Endometrial microvascular endothelial cells (primary cell): ENCODE measurements at regions not wholly inside any gene's neighbourhood (a gene's known extent, or its start where the extent isn't known, plus 50 kb on each side); places are given as distances from the start of the nearest gene placed in this dataset.

Experiments
- in situ Hi-C: cut with HindIII; loops from 2 replicates; pipeline ENCODE4 v1.10.0; 2017; ENCODE audit warnings: low sequenced_read_pairs, low pct_unique_long_range_greater_than_20kb; ENCODE audit errors: inconsistent ontology term

- in situ Hi-C loops: loop anchor here (10.0 kb wide), 1 partner anchor 215 kb away; no protein-coding TSS in a partner anchor
Observed at GRCh38 chr3:40989141-40990061, 209.9 kb upstream of the CTNNB1 start.

GRCh38 chr3:40990062-40990456, 209.2 kb upstream of the CTNNB1 start:
- in situ Hi-C loops: no loop called here

GRCh38 chr3:40992023-40992422, 207.3 kb upstream of the CTNNB1 start:
- in situ Hi-C loops: no loop called here

- in situ Hi-C loops: no loop called here
Observed at GRCh38 chr3:40994611-40995010, 204.7 kb upstream of the CTNNB1 start.

- in situ Hi-C loops: no loop called here
Observed at GRCh38 chr3:40995271-40995670, 204.0 kb upstream of the CTNNB1 start.

- in situ Hi-C loops: no loop called here
Observed at GRCh38 chr3:40996382-40996781, 202.9 kb upstream of the CTNNB1 start.

GRCh38 chr3:40996827-40997710, 202.2 kb upstream of the CTNNB1 start:
- in situ Hi-C loops: no loop called here

GRCh38 chr3:40997711-40998519, 201.4 kb upstream of the CTNNB1 start:
- in situ Hi-C loops: no loop called here

GRCh38 chr3:40999682-41000081, 199.6 kb upstream of the CTNNB1 start:
- in situ Hi-C loops: no loop called here

- in situ Hi-C loops: no loop called here
Observed at GRCh38 chr3:41000471-41000870, 198.8 kb upstream of the CTNNB1 start.

GRCh38 chr3:41001556-41001955, 197.7 kb upstream of the CTNNB1 start:
- in situ Hi-C loops: no loop called here

GRCh38 chr3:41002104-41002503, 197.2 kb upstream of the CTNNB1 start:
- in situ Hi-C loops: no loop called here

GRCh38 chr3:41007399-41007798, 191.9 kb upstream of the CTNNB1 start:
- in situ Hi-C loops: no loop called here

- in situ Hi-C loops: no loop called here
Observed at GRCh38 chr3:41011854-41012253, 187.5 kb upstream of the CTNNB1 start.

- in situ Hi-C loops: no loop called here
Observed at GRCh38 chr3:41018855-41019254, 180.4 kb upstream of the CTNNB1 start.

GRCh38 chr3:41024031-41024836, 175.1 kb upstream of the CTNNB1 start:
- in situ Hi-C loops: no loop called here

- in situ Hi-C loops: no loop called here
Observed at GRCh38 chr3:41026394-41027177, 172.7 kb upstream of the CTNNB1 start.
